OCI-LY1 (cell line): ENCODE measurements at regions not wholly inside any gene's neighbourhood (a gene's known extent, or its start where the extent isn't known, plus 50 kb on each side); places are given as distances from the start of the nearest gene placed in this dataset.

ENCODE experiments used
- CTCF ChIP-seq: fragments of 200-600 bp; sonication (generic), shearing (Covaris generic); IDR thresholded peaks from 2 replicates; pipeline ENCODE4 v1.5.1; 2017; ENCODE audit warnings: mild to moderate bottlenecking, antibody characterized with exemption, low read length, moderate library complexity, mixed read lengths
- EZH2 ChIP-seq: fragments of 200-600 bp; sonication (generic), shearing (Covaris generic); IDR thresholded peaks from 2 replicates; pipeline ENCODE4 v1.8.0; 2017; ENCODE audit warnings: borderline replicate concordance, mixed run types, mild to moderate bottlenecking, antibody characterized with exemption, low read length, moderate library complexity, mixed read lengths

- peak; percentile 74 for TF ChIP-seq CTCF
- no peak for TF ChIP-seq EZH2
Observed at GRCh38 chr4:149980941-149981340, 97.3 kb upstream of the DCLK2 start.
